Testis (tissue), 2 donors: ENCODE measurements at regions not wholly inside any gene's neighbourhood (a gene's known extent, or its start where the extent isn't known, plus 50 kb on each side); places are given as distances from the start of the nearest gene placed in this dataset.
"Not testable (repeated sequence)": the region's sequence is repeated elsewhere in the genome, so short reads cannot be mapped to it uniquely, and the experiment has no call there.

Experiments
- DNase-seq: peaks from one replicate; pipeline ENCODE4 v3.0.0-alpha.2; 2019
- H3K27ac ChIP-seq, 2 donors: fragments of 200-600 bp; sonication (generic); one replicate each; pipeline ENCODE4 v1.5.1; 2019
- H3K27me3 ChIP-seq: fragments of 200-600 bp; sonication (generic); one replicate; pipeline ENCODE4 v1.5.1; 2019
- H3K36me3 ChIP-seq: fragments of 200-600 bp; sonication (generic); one replicate; pipeline ENCODE4 v1.5.1; 2017; ENCODE audit warnings: low read depth; ENCODE audit errors: missing control alignments
- H3K4me1 ChIP-seq: fragments of 200-600 bp; sonication (generic); one replicate; pipeline ENCODE4 v1.5.1; 2019
- H3K4me3 ChIP-seq, 2 donors: fragments of 200-600 bp; sonication (generic); one replicate each; pipeline ENCODE4 v1.5.1; 2017 to 2019
- H3K9me3 ChIP-seq: fragments of 200-600 bp; sonication (generic); one replicate; pipeline ENCODE4 v1.5.1; 2017
- CTCF ChIP-seq, 3 experiments: fragments of 450-650 bp in 2 of 3; fragments of 200-600 bp in 1 of 3; sonication (generic) in 1 of 3; IDR thresholded peaks; one replicate each; pipeline ENCODE4 v1.5.1; 2016 to 2019; ENCODE audit warnings: antibody characterized with exemption in 3 of 3, mild to moderate bottlenecking in 2 of 3, moderate library complexity in 1 of 3
- POLR2A ChIP-seq: fragments of 450-650 bp; IDR thresholded peaks from one replicate; pipeline ENCODE4 v1.6.1; 2017; ENCODE audit warnings: antibody characterized with exemption, mild to moderate bottlenecking, moderate library complexity
- WGBS, 2 donors: methylation state at CpG; one replicate each; pipeline ENCODE4 v1.1.5; 2018; 5-methylcytosine and 5-hydroxymethylcytosine counted together
- intact Hi-C: fragments of 100-400 bp; cut with DNase I; formaldehyde crosslinking; loops from one replicate; pipeline ENCODE4 v1.15.1; 2023; ENCODE audit warnings: low total_unique reads

DNA sequence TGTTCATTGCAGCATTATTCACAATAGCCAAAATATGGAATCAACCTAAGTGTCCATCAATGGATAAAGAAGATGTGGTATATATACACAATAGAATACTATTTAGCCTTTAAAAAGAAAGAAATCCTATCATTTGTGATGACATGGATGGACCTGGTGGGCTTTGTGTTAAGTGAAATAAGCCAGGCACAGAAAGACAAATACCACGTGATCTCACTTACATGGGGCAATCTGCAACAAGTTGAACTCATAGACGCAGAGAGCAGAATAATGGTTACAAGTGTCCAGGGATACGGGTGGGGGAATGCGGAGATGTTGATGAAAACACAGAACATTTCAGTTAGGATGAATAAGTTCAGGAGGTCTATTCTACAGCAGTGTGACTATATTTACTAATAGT, 66.4 kb upstream of the ALDH1B1 start:
- Histone ChIP-seq H3K4me1 (no peaks in the 10 kb centered on the region), H3K27me3 (no peaks in the 10 kb centered on the region), H3K36me3 (no peaks in the 10 kb centered on the region), H3K4me3 (no peak overlapping the region), H3K9me3 (no peaks in the 10 kb centered on the region), H3K27ac (no peak overlapping the region)
- no peak for DNase-seq
- TF ChIP-seq CTCF (IDR thresholded peaks at IDR 0.05): no peak
- TF ChIP-seq POLR2A: no peak
- 77 to 90% methylated on average over 4 of the region's 4 CpGs for WGBS, 2 donors
- intact Hi-C loops: no loop called here

GRCh38 chr9:38324213-38324612, 68.3 kb upstream of the ALDH1B1 start:
- WGBS, 2 donors: 80% methylated on average over 24 of the region's 27 CpGs; no CpG with 5 or more reads in 1 of the 2 donors
- intact Hi-C loops, H3K9me3 ChIP-seq: not testable (repeated sequence)

GRCh38 chr9:38322937-38323336, 69.6 kb upstream of the ALDH1B1 start:
- TF ChIP-seq CTCF (IDR thresholded peaks at IDR 0.05) (no peak), POLR2A (no peak)
- Histone ChIP-seq H3K4me3 (no peak overlapping the region), H3K27me3 (no peaks in the 10 kb centered on the region), H3K27ac (no peak overlapping the region), H3K36me3 (no peaks in the 10 kb centered on the region), H3K4me1 (no peaks in the 10 kb centered on the region), H3K9me3 (no peaks in the 10 kb centered on the region)
- DNase-seq: no peak
- intact Hi-C loops: no loop called here
- WGBS, 2 donors: 67 to 77% methylated on average over 3 of the region's 3 CpGs

More at GRCh38 chr9:38324213-38324612, 68.3 kb upstream of the ALDH1B1 start:
- H3K4me1 ChIP-seq, H3K27me3 ChIP-seq, H3K27ac ChIP-seq, DNase-seq, H3K36me3 ChIP-seq: not testable (repeated sequence)
- peak overlapping the region; percentile 12 to 31 for H3K4me3 ChIP-seq

DNA sequence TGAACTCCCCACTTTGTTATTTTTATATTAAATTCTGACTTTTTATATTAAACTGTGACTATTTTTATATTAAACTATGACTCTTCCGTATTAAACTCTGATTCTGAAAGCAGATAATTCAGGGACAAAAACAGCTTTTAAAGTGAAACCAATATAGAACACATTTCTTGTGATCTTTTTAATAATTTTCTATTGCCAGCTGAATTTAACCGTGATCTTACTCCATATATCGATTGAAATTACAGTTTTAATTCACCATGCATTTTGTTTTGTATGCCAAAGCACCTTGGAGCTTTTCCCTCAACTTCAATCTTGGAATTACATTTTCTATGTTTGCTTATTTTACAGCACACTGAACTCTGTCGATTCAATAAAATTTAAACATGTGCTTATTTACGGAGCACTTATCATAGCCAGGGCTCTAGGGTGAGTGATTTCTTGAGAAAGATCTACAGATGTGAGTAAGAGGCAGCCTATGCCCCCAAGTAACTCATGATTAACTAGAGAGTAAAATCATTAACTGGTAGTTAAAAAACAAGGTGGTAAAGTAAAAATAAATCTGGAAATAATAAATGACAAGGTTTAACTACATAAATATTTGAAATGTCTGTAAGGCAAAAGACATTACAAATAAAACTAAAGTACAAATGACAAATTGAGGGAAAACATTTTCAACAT, 72.9 kb upstream of the ALDH1B1 start:
- Histone ChIP-seq H3K27me3 (no peaks in the 10 kb centered on the region), H3K27ac (no peak overlapping the region), H3K9me3 (no peaks in the 10 kb centered on the region), H3K36me3 (no peaks in the 10 kb centered on the region), H3K4me1 (no peaks in the 10 kb centered on the region), H3K4me3 (no peak overlapping the region)
- intact Hi-C loops: no loop called here
- DNase-seq: no peak
- 60 to 61% methylated on average over 5 of the region's 5 CpGs for WGBS, 2 donors
- TF ChIP-seq POLR2A (no peak), CTCF (IDR thresholded peaks at IDR 0.05) (no peak)

DNA sequence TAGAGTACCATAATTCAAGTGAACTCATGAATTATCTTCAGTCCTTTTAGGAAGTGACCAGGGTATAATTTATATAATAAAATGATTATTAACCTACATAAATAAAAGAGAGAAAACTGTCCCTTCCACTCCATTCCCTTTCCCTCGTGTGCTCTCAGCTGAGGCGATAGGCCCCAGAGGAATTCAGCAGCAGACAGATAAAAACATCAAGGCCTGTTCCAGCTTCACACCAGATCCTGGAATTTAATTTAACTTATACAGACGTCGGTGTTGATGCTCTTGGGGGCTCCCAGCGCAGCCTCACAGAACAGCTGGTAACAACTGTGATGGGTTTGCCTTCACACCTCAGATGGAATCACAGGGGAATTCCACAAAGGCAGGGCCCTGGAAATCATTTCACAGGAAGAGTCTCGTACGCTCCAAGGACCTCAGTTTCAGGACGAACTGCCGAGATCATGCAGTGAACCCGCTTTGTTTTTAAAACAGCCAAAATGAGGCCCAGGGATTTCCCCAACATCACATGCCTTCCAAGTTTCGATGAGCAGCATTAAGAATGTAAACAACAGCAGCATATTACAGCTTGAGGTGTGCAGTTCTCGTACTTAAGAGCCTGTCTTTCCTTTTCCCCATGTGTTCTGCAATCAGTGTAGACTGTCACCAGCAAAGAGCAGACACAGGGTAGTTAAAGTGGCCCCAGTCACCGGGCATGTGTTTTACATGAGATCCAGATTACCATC, 73.6 kb upstream of the ALDH1B1 start:
- Histone ChIP-seq H3K4me3 (no peak overlapping the region), H3K27me3 (no peaks in the 10 kb centered on the region), H3K36me3 (no peaks in the 10 kb centered on the region), H3K4me1 (no peaks in the 10 kb centered on the region), H3K9me3 (no peaks in the 10 kb centered on the region), H3K27ac (no peak overlapping the region)
- DNase-seq: no peak
- intact Hi-C loops: no loop called here
- WGBS, 2 donors: 40 to 45% methylated on average over 13 of the region's 13 CpGs
- TF ChIP-seq POLR2A (no peak), CTCF (IDR thresholded peaks at IDR 0.05) (no peak)
